Adrenal gland (tissue), 9 donors: ENCODE measurements at regions not wholly inside any gene's neighbourhood (a gene's known extent, or its start where the extent isn't known, plus 50 kb on each side); places are given as distances from the start of the nearest gene placed in this dataset.

ENCODE experiments used
- DNase-seq, 7 donors: peaks; one replicate each; pipeline ENCODE4 v3.0.0-alpha.2; 2019 to 2020
- H3K27ac ChIP-seq, 5 donors: fragments of 200-600 bp; sonication (generic) in 4 of 5; 1 replicate in 3 of 5; 2 replicates in 2 of 5; pipeline versions ENCODE4 v1.5.1 to v1.8.0; 2016 to 2020; ENCODE audit warnings: mild to moderate bottlenecking in 1 of 5
- H3K27me3 ChIP-seq: fragments of 200-600 bp; 2 replicates; pipeline ENCODE4 v1.8.0; 2021
- H3K36me3 ChIP-seq, 2 donors: fragments of 200-600 bp; replicated peaks in 1 of 2; 1 replicate in 1 of 2; 2 replicates in 1 of 2; pipeline versions ENCODE4 v1.5.1 to v1.8.0; 2018 to 2022
- H3K4me1 ChIP-seq, 2 donors: fragments of 200-600 bp; replicated peaks in 1 of 2; 1 replicate in 1 of 2; 2 replicates in 1 of 2; pipeline versions ENCODE4 v1.5.1 to v1.8.0; 2018 to 2021
- H3K4me3 ChIP-seq, 4 donors: fragments of 200-600 bp; sonication (generic) in 3 of 4; one replicate each; pipeline ENCODE4 v1.5.1; 2016 to 2018
- H3K9me3 ChIP-seq, 3 donors: fragments of 200-600 bp; sonication (generic) in 1 of 3; replicated peaks in 1 of 3; 1 replicate in 2 of 3; 2 replicates in 1 of 3; pipeline versions ENCODE4 v1.5.1 to v1.8.0; 2016 to 2021
- CTCF ChIP-seq, 6 experiments: fragments of 450-650 bp in 4 of 6; fragments of 200-600 bp in 2 of 6; sonication (generic) in 1 of 6; IDR thresholded peaks; 1 replicate in 5 of 6; 2 replicates in 1 of 6; pipeline versions ENCODE4 v1.5.1 to v1.8.0; 2016 to 2021; ENCODE audit warnings: antibody characterized with exemption in 6 of 6, mild to moderate bottlenecking in 2 of 6, moderate library complexity in 1 of 6
- POLR2A ChIP-seq, 2 donors: fragments of 450-650 bp; IDR thresholded peaks; one replicate each; pipeline ENCODE4 v1.6.1; 2017; ENCODE audit warnings: antibody characterized with exemption in 2 of 2, mild to moderate bottlenecking in 2 of 2, moderate library complexity in 1 of 2
- WGBS, 4 donors: extraction: QIAGEN DNeasy Blood & Tissue Kit in 2 of 4; methylation state at CpG; one replicate each; pipeline versions ENCODE4 v1.1.5 to v1.1.7; 2013 to 2017; 5-methylcytosine and 5-hydroxymethylcytosine counted together
- intact Hi-C, 2 donors: fragments of 100-400 bp; cut with DNase I; formaldehyde crosslinking; loops; one replicate each; pipeline versions ENCODE4 v1.14.1 to v1.15.0; 2022 to 2023
- donor health status: healthy with polysubstance abuse.
- donor health status: Bipolar disorder and iron deficiency.
- donor health status: DM: yes; HTN: yes; CAD: no.
- donor health status: DM: no; HTN: no; CAD: no.
- donor health status: DM: no; HTN: no; CAD: no.

GRCh38 chr2:78056976-78057375, 534.8 kb upstream of the LRRTM4 start:
- Histone ChIP-seq H3K9me3 (no peaks in the 10 kb centered on the region), H3K4me3 (no peak overlapping the region), H3K36me3 (no peaks in the 10 kb centered on the region), H3K27ac (no peak overlapping the region), H3K27me3 (no peaks in the 10 kb centered on the region), H3K4me1 (no peaks in the 10 kb centered on the region)
- DNase-seq: no peak
- intact Hi-C loops: no loop called here
- no peak for TF ChIP-seq POLR2A (IDR thresholded peaks at IDR 0.05)
- no peak for TF ChIP-seq CTCF (IDR thresholded peaks at IDR 0.05)

GRCh38 chr2:78061301-78061700, 539.1 kb upstream of the LRRTM4 start:
- Histone ChIP-seq H3K4me3 (no peak overlapping the region), H3K27me3 (no peaks in the 10 kb centered on the region), H3K27ac (no peak overlapping the region), H3K9me3 (no peaks in the 10 kb centered on the region), H3K4me1 (no peaks in the 10 kb centered on the region), H3K36me3 (no peaks in the 10 kb centered on the region)
- intact Hi-C loops: no loop called here
- WGBS, 4 donors: 82 to 96% (median 84%) methylated on average over 2 of the region's 2 CpGs
- no peak for DNase-seq
- TF ChIP-seq POLR2A (IDR thresholded peaks at IDR 0.05) (no peak), CTCF (IDR thresholded peaks at IDR 0.05) (no peak)

DNA sequence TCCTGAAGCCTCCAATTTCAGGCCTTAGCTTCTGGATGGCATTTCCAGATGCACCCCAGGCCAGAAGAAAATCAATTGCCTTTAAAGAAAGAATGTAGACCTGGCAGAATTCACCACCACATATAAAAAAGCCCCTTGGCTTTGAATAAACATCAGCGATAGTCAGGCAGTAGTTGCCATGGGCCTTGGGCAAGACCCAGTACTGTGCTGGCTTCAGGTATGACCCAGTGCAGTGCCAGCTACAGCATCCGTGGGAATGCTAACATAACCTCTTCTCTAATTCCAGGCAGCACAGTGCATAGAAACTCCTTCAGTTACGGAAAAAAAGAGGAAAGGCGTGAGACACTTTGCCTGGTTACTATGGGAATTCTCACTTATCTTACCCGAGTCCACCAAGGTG, 539.6 kb upstream of the LRRTM4 start:
- no peak overlapping the region for H3K4me3 ChIP-seq
- no peaks in the 10 kb centered on the region for H3K36me3 ChIP-seq
- TF ChIP-seq POLR2A (IDR thresholded peaks at IDR 0.05) (no peak), CTCF (IDR thresholded peaks at IDR 0.05) (no peak)
- H3K27me3 ChIP-seq: no peaks in the 10 kb centered on the region
- H3K9me3 ChIP-seq: no peaks in the 10 kb centered on the region
- intact Hi-C loops: no loop called here
- no peak for DNase-seq
- H3K4me1 ChIP-seq: no peaks in the 10 kb centered on the region
- WGBS, 4 donors: 65 to 90% (median 85%) methylated on average over 5 of the region's 5 CpGs
- H3K27ac ChIP-seq: no peak overlapping the region

- intact Hi-C loops: no loop called here
- TF ChIP-seq CTCF (IDR thresholded peaks at IDR 0.05) (no peak), POLR2A (IDR thresholded peaks at IDR 0.05) (no peak)
Observed at GRCh38 chr2:78063246-78064020, 541.3 kb upstream of the LRRTM4 start.

More at GRCh38 chr2:78063246-78064020, 541.3 kb upstream of the LRRTM4 start:
- no peak for DNase-seq
- Histone ChIP-seq H3K27ac (no peak overlapping the region), H3K4me3 (no peak overlapping the region), H3K4me1 (no peaks in the 10 kb centered on the region), H3K27me3 (no peaks in the 10 kb centered on the region), H3K36me3 (no peaks in the 10 kb centered on the region), H3K9me3 (no peaks in the 10 kb centered on the region)
- 51 to 79% (median 65%) methylated on average over 2 of the region's 2 CpGs for WGBS, 4 donors
